Stimulated activated CD8-positive, alpha-beta memory T cell treated with anti-CD3 and anti-CD28 coated beads, Interleukin-15, amount 100 ng/mL, for 24 hours (primary cell): ENCODE measurements at regions not wholly inside any gene's neighbourhood (a gene's known extent, or its start where the extent isn't known, plus 50 kb on each side); places are given as distances from the start of the nearest gene placed in this dataset.

Source experiments
- DNase-seq: peaks from one replicate; pipeline ENCODE4 v3.0.0-alpha.2; 2020; ENCODE audit warnings: low read depth

- no peak for DNase-seq
These were observed 1398.5 kb upstream of the CELF4 start for GRCh38 chr18:38963943-38964660.

GRCh38 chr18:38961880-38962279 is 1396.3 kb upstream of the CELF4 start:
- no peak for DNase-seq

GRCh38 chr18:38957736-38958135 is 1392.1 kb upstream of the CELF4 start:
- DNase-seq, result no peak

GRCh38 chr18:38956068-38956467 is 1390.5 kb upstream of the CELF4 start:
- no peak for DNase-seq

- DNase-seq, result no peak
These were observed 1386.0 kb upstream of the CELF4 start for GRCh38 chr18:38951633-38952032.

- DNase-seq, result no peak
These were observed 1382.8 kb upstream of the CELF4 start for GRCh38 chr18:38948436-38948835.

GRCh38 chr18:38944446-38945024 is 1378.9 kb upstream of the CELF4 start:
- no peak for DNase-seq

GRCh38 chr18:38941711-38942561 is 1376.3 kb upstream of the CELF4 start:
- no peak for DNase-seq

- peak; percentile 4 for DNase-seq
These were observed 1375.4 kb upstream of the CELF4 start for GRCh38 chr18:38940863-38941531.

- DNase-seq, result no peak
These were observed 1374.9 kb upstream of the CELF4 start for GRCh38 chr18:38940475-38940862.

GRCh38 chr18:38933910-38934510 is 1368.4 kb upstream of the CELF4 start:
- no peak for DNase-seq

GRCh38 chr18:38933322-38933721 is 1367.7 kb upstream of the CELF4 start:
- DNase-seq, result no peak

- DNase-seq, result no peak
These were observed 1367.2 kb upstream of the CELF4 start for GRCh38 chr18:38932752-38933151.

GRCh38 chr18:38931754-38932050 is 1366.1 kb upstream of the CELF4 start:
- no peak for DNase-seq

GRCh38 chr18:38930881-38931753 is 1365.5 kb upstream of the CELF4 start:
- no peak for DNase-seq

GRCh38 chr18:38923540-38923939 is 1357.9 kb upstream of the CELF4 start:
- no peak for DNase-seq

GRCh38 chr18:38923126-38923525 is 1357.5 kb upstream of the CELF4 start:
- no peak for DNase-seq

GRCh38 chr18:38909972-38910371 is 1344.4 kb upstream of the CELF4 start:
- DNase-seq, result no peak

- no peak for DNase-seq
These were observed 1337.2 kb upstream of the CELF4 start for GRCh38 chr18:38902796-38903195.

GRCh38 chr18:38900445-38900844 is 1334.8 kb upstream of the CELF4 start:
- DNase-seq, result no peak

GRCh38 chr18:38900031-38900430 is 1334.4 kb upstream of the CELF4 start:
- DNase-seq, result no peak
